BE2C (cell line): ENCODE measurements at regions not wholly inside any gene's neighbourhood (a gene's known extent, or its start where the extent isn't known, plus 50 kb on each side); places are given as distances from the start of the nearest gene placed in this dataset.
"Not testable (repeated sequence)": the region's sequence is repeated elsewhere in the genome, so short reads cannot be mapped to it uniquely, and the experiment has no call there.

ENCODE experiments used
- DNase-seq: peaks from one replicate; pipeline ENCODE4 v3.0.0-alpha.2; 2020
- H3K27me3 ChIP-seq: fragments of 250-450 bp; sonication (Bioruptor Pico); 2 replicates; pipeline ENCODE4 v1.5.1; 2020; ENCODE audit warnings: mild to moderate bottlenecking
- H3K36me3 ChIP-seq: fragments of 250-450 bp; sonication (Bioruptor Pico); 2 replicates; pipeline ENCODE4 v1.5.1; 2020; ENCODE audit warnings: mild to moderate bottlenecking
- H3K4me1 ChIP-seq: fragments of 250-450 bp; sonication (Bioruptor Pico); 2 replicates; pipeline ENCODE4 v1.5.1; 2020
- H3K4me3 ChIP-seq: 2 replicates; pipeline ENCODE4 v1.5.1; 2011; ENCODE audit warnings: low read depth, low read length
- H3K9me3 ChIP-seq: fragments of 250-450 bp; sonication (Bioruptor Pico); 2 replicates; pipeline ENCODE4 v1.5.1; 2020
- CTCF ChIP-seq: IDR thresholded peaks from 2 replicates; pipeline ENCODE4 v1.5.1; 2012; ENCODE audit warnings: mild to moderate bottlenecking, low read depth, low read length

- Histone ChIP-seq H3K9me3 (peaks cover 2% of the 10 kb centered on the region), H3K27me3 (no peaks in the 10 kb centered on the region), H3K36me3 (no peaks in the 10 kb centered on the region), H3K4me3 (no peak overlapping the region), H3K4me1 (no peaks in the 10 kb centered on the region)
- DNase-seq, result no peak
- no peak for TF ChIP-seq CTCF
Measured at GRCh38 chr11:106552694-106553203, 465.5 kb downstream of the GUCY1A2 start.

GRCh38 chr11:106553304-106553703 lies 465.0 kb downstream of the GUCY1A2 start:
- no peaks in the 10 kb centered on the region for H3K27me3 ChIP-seq
- H3K9me3 ChIP-seq, result peaks cover 2% of the 10 kb centered on the region
- no peaks in the 10 kb centered on the region for H3K4me1 ChIP-seq
- no peaks in the 10 kb centered on the region for H3K36me3 ChIP-seq
- no peak for TF ChIP-seq CTCF
- no peak for DNase-seq
- H3K4me3 ChIP-seq, result no peak overlapping the region

DNA sequence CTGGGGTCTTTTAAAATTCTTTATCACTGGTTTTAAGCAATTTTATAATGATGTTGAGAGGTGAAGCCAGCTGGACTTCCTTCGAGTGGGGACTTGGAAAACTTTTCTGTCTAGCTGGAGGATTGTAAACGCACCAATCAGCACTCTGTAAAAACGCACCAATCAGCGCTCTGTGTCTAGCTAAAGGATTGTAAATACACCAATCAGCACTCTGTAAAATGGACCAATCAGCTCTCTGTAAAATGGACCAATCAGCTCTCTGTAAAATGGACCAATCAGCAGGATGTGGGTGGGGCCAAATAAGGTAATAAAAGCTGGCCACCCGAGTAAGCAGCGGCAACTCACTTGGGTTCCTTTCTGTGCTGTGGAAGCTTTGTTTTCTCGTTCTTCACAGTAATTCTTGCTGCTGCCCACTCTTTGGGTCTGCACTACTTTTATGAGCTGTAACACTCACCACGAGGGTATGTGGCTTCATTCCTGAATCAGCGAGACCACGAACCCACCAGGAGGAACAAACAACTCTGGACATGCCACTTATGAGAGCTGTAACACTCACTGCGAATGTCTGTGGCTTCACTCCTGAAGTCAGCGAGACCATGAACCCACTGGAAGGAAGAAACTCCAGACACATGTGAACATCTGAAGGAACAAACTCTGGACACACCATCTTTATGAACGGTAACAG lies 462.6 kb downstream of the GUCY1A2 start:
- H3K36me3 ChIP-seq, H3K9me3 ChIP-seq, H3K4me1 ChIP-seq, DNase-seq, H3K4me3 ChIP-seq, H3K27me3 ChIP-seq: not testable (repeated sequence)

DNA sequence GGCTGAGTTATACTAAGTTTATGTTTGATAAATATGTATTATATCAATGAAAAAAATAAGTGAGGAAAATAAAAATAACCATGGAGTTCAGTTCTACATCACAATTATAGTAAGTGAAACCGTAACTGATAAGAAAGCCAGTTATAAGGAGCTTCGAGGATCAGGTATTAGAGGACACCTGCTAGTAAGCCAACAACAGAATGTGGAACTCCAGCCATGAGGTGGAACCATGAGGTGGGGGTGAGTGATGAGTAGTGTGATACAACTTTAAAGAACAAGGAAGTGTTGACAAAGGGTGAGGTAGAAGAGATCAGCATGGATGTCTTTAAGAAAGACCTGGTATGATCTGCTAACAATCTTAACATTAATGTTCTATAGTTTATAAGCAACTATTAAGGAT lies 452.9 kb downstream of the GUCY1A2 start:
- H3K4me1 ChIP-seq, result no peaks in the 10 kb centered on the region
- H3K36me3 ChIP-seq, result no peaks in the 10 kb centered on the region
- DNase-seq, result no peak
- TF ChIP-seq CTCF, result no peak
- no peak overlapping the region for H3K4me3 ChIP-seq
- H3K9me3 ChIP-seq, result no peaks in the 10 kb centered on the region
- no peaks in the 10 kb centered on the region for H3K27me3 ChIP-seq

DNA sequence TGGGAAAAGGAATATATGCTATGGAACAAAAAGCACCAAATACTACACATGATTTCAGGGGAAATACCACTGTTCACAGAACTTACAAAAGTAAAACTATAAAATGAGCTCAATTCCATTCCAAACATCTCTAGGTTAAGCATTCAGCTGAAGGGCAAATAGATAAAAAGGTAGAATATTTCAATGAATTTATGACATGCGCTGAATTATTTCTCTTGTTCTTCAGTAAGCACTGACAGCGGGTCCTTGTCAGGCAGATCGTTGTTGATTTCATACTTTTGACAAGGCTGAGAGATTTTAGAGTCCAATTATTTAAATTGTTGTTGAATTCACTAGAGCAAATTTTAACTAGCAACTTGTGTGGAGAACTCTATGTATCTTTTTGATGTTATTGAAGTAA lies 449.6 kb downstream of the GUCY1A2 start:
- no peak for TF ChIP-seq CTCF
- Histone ChIP-seq H3K27me3 (no peaks in the 10 kb centered on the region), H3K9me3 (no peaks in the 10 kb centered on the region), H3K4me1 (no peaks in the 10 kb centered on the region), H3K36me3 (no peaks in the 10 kb centered on the region), H3K4me3 (no peak overlapping the region)
- DNase-seq, result no peak

DNA sequence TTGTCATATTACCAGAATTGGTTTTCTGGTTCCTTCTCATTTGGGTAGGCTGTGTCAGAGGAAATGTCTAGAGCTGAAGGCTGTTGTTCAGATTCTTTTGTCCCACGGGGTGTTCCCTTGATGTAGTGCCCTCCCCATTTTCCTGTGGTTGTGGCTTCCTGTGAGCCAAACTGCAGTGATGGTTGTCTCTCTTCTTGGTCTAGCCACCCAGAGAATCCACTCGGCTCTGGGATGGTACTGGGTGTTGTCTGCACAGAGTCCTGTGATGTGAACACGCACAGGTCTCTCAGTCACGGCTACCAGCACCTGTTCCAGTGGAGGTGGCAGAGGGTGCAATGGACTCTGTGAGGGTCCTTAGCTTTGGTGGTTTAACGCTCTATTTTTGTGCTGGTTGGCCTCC lies 440.9 kb downstream of the GUCY1A2 start:
- not testable (repeated sequence) for H3K36me3 ChIP-seq, H3K27me3 ChIP-seq, H3K4me1 ChIP-seq, H3K9me3 ChIP-seq, H3K4me3 ChIP-seq, DNase-seq

GRCh38 chr11:106581399-106581798 lies 436.9 kb downstream of the GUCY1A2 start:
- Histone ChIP-seq H3K36me3 (no peaks in the 10 kb centered on the region), H3K4me3 (no peak overlapping the region), H3K4me1 (no peaks in the 10 kb centered on the region), H3K9me3 (no peaks in the 10 kb centered on the region), H3K27me3 (no peaks in the 10 kb centered on the region)
- TF ChIP-seq CTCF, result no peak
- no peak for DNase-seq
